Keratinocyte (primary cell): ENCODE measurements at regions not wholly inside any gene's neighbourhood (a gene's known extent, or its start where the extent isn't known, plus 50 kb on each side); places are given as distances from the start of the nearest gene placed in this dataset.

Experiments used
- CTCF ChIP-seq, 3 experiments: IDR thresholded peaks in 1 of 3; conservative IDR thresholded peaks in 1 of 3; optimal IDR thresholded peaks in 1 of 3; 2 replicates in 2 of 3; 3 replicates in 1 of 3; pipeline versions ENCODE3 to v1.5.1; 2011; ENCODE audit warnings: low read length in 3 of 3, mild to moderate bottlenecking in 3 of 3, moderate library complexity in 2 of 3, control low read depth in 1 of 3, inconsistent platforms in 1 of 3; ENCODE audit not compliant: insufficient read depth in 2 of 3; ENCODE audit errors: extremely low read depth in 1 of 3
- EZH2 ChIP-seq: IDR thresholded peaks from one replicate; pipeline ENCODE4 v1.6.1; 2012; ENCODE audit warnings: inconsistent platforms, mild to moderate bottlenecking, low read length, moderate library complexity

GRCh38 chr3:6417174-6417573 lies 443.7 kb upstream of the GRM7 start:
- no peak for TF ChIP-seq CTCF (optimal IDR thresholded peaks at IDR 0.05 in 1 of 3, IDR thresholded peaks at IDR 0.05 in 1 of 3, conservative IDR thresholded peaks at IDR 0.05 in 1 of 3; ENCODE audit: extremely low read depth in 1 of 3, insufficient read depth in 2 of 3, low read length in 3 of 3)
- no peak for TF ChIP-seq EZH2
